GM23338 (cell line): ENCODE measurements at regions not wholly inside any gene's neighbourhood (a gene's known extent, or its start where the extent isn't known, plus 50 kb on each side); places are given as distances from the start of the nearest gene placed in this dataset.

Experiments used
- ATAC-seq: fragments of 200-7000 bp; cut with Tn5 transposase; 3 replicates; pipeline ENCODE4 v1.9.1; 2020
- DNase-seq: peaks from one replicate; pipeline ENCODE4 v3.0.0-alpha.2; 2015; ENCODE audit warnings: low spot score
- H2AFZ ChIP-seq: fragments of 200-600 bp; sonication (generic); 2 replicates; pipeline ENCODE4 v1.8.0; 2016; ENCODE audit warnings: antibody characterized with exemption, mild to moderate bottlenecking, moderate library complexity
- H3F3A ChIP-seq: fragments of 200-600 bp; sonication (generic); replicated peaks from 2 replicates; pipeline ENCODE4 v1.8.0; 2017; ENCODE audit warnings: antibody characterized with exemption, mixed run types, low read depth
- H3K27ac ChIP-seq: fragments of 200-600 bp; sonication (generic); 2 replicates; pipeline ENCODE4 v1.6.1; 2016; ENCODE audit warnings: low read depth
- H3K27me3 ChIP-seq: fragments of 200-600 bp; sonication (generic); 2 replicates; pipeline ENCODE4 v1.8.0; 2016; ENCODE audit warnings: mild to moderate bottlenecking, mixed run types, moderate library complexity; ENCODE audit not compliant: insufficient read depth
- H3K36me3 ChIP-seq: fragments of 200-600 bp; sonication (generic); 2 replicates; pipeline ENCODE4 v1.8.0; 2016; ENCODE audit warnings: mild to moderate bottlenecking; ENCODE audit not compliant: insufficient read depth
- H3K4me1 ChIP-seq: fragments of 200-600 bp; sonication (generic); 2 replicates; pipeline ENCODE4 v1.8.0; 2016; ENCODE audit warnings: mild to moderate bottlenecking, moderate library complexity; ENCODE audit not compliant: insufficient read depth
- H3K4me2 ChIP-seq: fragments of 200-600 bp; sonication (generic); 2 replicates; pipeline ENCODE4 v1.7.1; 2017; ENCODE audit warnings: mixed run types
- H3K4me3 ChIP-seq: fragments of 200-600 bp; sonication (generic); 2 replicates; pipeline ENCODE4 v1.6.1; 2016; ENCODE audit warnings: mixed run types
- H3K79me2 ChIP-seq: fragments of 200-600 bp; sonication (generic); replicated peaks from 2 replicates; pipeline ENCODE4 v1.8.0; 2017; ENCODE audit warnings: mild to moderate bottlenecking; ENCODE audit not compliant: insufficient read depth
- H3K9me2 ChIP-seq: fragments of 200-600 bp; sonication (generic); 2 replicates; pipeline ENCODE4 v1.8.0; 2017; ENCODE audit not compliant: insufficient read depth
- H4K20me1 ChIP-seq: fragments of 200-600 bp; sonication (generic); replicated peaks from 2 replicates; pipeline ENCODE4 v1.8.0; 2017; ENCODE audit warnings: mild to moderate bottlenecking; ENCODE audit not compliant: insufficient read depth
- H3K27ac Mint-ChIP-seq: 2 replicates; pipeline ENCODE4 v1.8.0; 2020; ENCODE audit warnings: inconsistent platforms, mild to moderate bottlenecking, moderate library complexity, mixed read lengths
- H3K27me3 Mint-ChIP-seq: 3 replicates; pipeline ENCODE4 v1.8.0; 2022; ENCODE audit warnings: low read depth, mild to moderate bottlenecking, moderate library complexity, mixed read lengths, inconsistent platforms; ENCODE audit not compliant: insufficient read depth, poor library complexity
- H3K36me3 Mint-ChIP-seq: 3 replicates; pipeline ENCODE4 v1.8.0; 2021; ENCODE audit warnings: low read depth, mild to moderate bottlenecking, inconsistent platforms, moderate library complexity, mixed read lengths
- H3K4me1 Mint-ChIP-seq: 3 replicates; pipeline ENCODE4 v1.8.0; 2020; ENCODE audit warnings: mild to moderate bottlenecking, inconsistent platforms, mixed read lengths
- H3K4me3 Mint-ChIP-seq: 3 replicates; pipeline ENCODE4 v1.8.0; 2021; ENCODE audit warnings: moderate library complexity, mild to moderate bottlenecking, inconsistent platforms, mixed read lengths
- H3K9me3 Mint-ChIP-seq: 3 replicates; pipeline ENCODE4 v1.8.0; 2020; ENCODE audit warnings: moderate library complexity, mild to moderate bottlenecking, inconsistent platforms, mixed read lengths
- CTCF ChIP-seq, 2 experiments: fragments of 200-600 bp in 1 of 2; sonication (generic) in 1 of 2; conservative IDR thresholded peaks; 2 replicates each; pipeline versions ENCODE4 v1.5.1 to v1.6.1; 2016 to 2017; ENCODE audit warnings: antibody characterized with exemption in 2 of 2, low read depth in 2 of 2, mild to moderate bottlenecking in 2 of 2, moderate library complexity in 1 of 2
- ETS1 ChIP-seq: IDR thresholded peaks from 2 replicates; pipeline ENCODE4 v1.6.1; 2016; ENCODE audit warnings: antibody characterized with exemption
- EZH2phosphoT487 ChIP-seq: fragments of 200-600 bp; sonication (generic); IDR thresholded peaks from one replicate; pipeline ENCODE4 v1.8.1; 2018; ENCODE audit warnings: antibody characterized with exemption; ENCODE audit not compliant: unreplicated experiment
- JUNB ChIP-seq: IDR thresholded peaks from one replicate; pipeline ENCODE4 v1.6.1; 2016; ENCODE audit warnings: antibody characterized with exemption; ENCODE audit not compliant: unreplicated experiment
- POLR2AphosphoS5 ChIP-seq: IDR thresholded peaks from 2 replicates; pipeline ENCODE4 v1.6.1; 2016; ENCODE audit warnings: antibody characterized with exemption, low read depth
- REST ChIP-seq: IDR thresholded peaks from one replicate; pipeline ENCODE4 v1.6.1; 2018; ENCODE audit warnings: antibody characterized with exemption; ENCODE audit not compliant: unreplicated experiment
- ZNF114 ChIP-seq: fragments of 250-450 bp; sonication (Bioruptor Pico); IDR thresholded peaks from 2 replicates; pipeline ENCODE4 v1.5.0; 2020; ENCODE audit warnings: mild to moderate bottlenecking, moderate library complexity
- ZNF462 ChIP-seq: fragments of 250-450 bp; sonication (Bioruptor Pico); IDR thresholded peaks from 2 replicates; pipeline ENCODE4 v1.5.0; 2020; ENCODE audit warnings: mild to moderate bottlenecking, moderate library complexity

- Mint-ChIP-seq H3K9me3 (0 out of 3 replicates have a peak, but pooled peaks cover 2% of the 10 kb centered on the region), H3K4me3 (no peak overlapping the region), H3K27me3 (no peaks in the 10 kb centered on the region), H3K4me1 (no peaks in the 10 kb centered on the region), H3K36me3 (peaks cover 2% of the 10 kb centered on the region; the same call in 1 of the 3 replicates), H3K27ac (no peak overlapping the region)
- Histone ChIP-seq H3K27ac (no peak overlapping the region), H3K36me3 (no peaks in the 10 kb centered on the region), H2AFZ (no peak overlapping the region), H3K79me2 (no peaks in the 10 kb centered on the region), H3K4me3 (no peak overlapping the region), H3K4me1 (no peaks in the 10 kb centered on the region), H4K20me1 (no peaks in the 10 kb centered on the region), H3K27me3 (no peaks in the 10 kb centered on the region), H3K9me2 (no peaks in the 10 kb centered on the region; the same call in none of the 2 replicates), H3F3A (no peaks in the 10 kb centered on the region), H3K4me2 (no peak overlapping the region)
- TF ChIP-seq POLR2AphosphoS5 (no peak), EZH2phosphoT487 (no peak), ZNF114 (CRISPR knock-in tag) (no peak), REST (no peak), JUNB (no peak), CTCF (conservative IDR thresholded peaks at IDR 0.05; ENCODE audit: low read depth in 2 of 2) (no peak), ETS1 (no peak), ZNF462 (CRISPR knock-in tag) (no peak)
- DNase-seq (no peak), ATAC-seq (no peak)
These were observed 963.2 kb downstream of the ROBO2 start for GRCh38 chr3:78003090-78003489.
